ENCODE measurements at regions not wholly inside any gene's neighbourhood (a gene's known extent, or its start where the extent isn't known, plus 50 kb on each side); places are given as distances from the start of the nearest gene placed in this dataset.

- TF ChIP-seq, protein P1, sequence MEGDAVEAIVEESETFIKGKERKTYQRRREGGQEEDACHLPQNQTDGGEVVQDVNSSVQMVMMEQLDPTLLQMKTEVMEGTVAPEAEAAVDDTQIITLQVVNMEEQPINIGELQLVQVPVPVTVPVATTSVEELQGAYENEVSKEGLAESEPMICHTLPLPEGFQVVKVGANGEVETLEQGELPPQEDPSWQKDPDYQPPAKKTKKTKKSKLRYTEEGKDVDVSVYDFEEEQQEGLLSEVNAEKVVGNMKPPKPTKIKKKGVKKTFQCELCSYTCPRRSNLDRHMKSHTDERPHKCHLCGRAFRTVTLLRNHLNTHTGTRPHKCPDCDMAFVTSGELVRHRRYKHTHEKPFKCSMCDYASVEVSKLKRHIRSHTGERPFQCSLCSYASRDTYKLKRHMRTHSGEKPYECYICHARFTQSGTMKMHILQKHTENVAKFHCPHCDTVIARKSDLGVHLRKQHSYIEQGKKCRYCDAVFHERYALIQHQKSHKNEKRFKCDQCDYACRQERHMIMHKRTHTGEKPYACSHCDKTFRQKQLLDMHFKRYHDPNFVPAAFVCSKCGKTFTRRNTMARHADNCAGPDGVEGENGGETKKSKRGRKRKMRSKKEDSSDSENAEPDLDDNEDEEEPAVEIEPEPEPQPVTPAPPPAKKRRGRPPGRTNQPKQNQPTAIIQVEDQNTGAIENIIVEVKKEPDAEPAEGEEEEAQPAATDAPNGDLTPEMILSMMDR (IDR thresholded peaks at IDR 0.05; ENCODE audit: insufficient read depth, low read length), result no peak
- TF ChIP-seq REST (IDR thresholded peaks at IDR 0.05; ENCODE audit: insufficient replicate concordance, low read depth) (no peak), POLR2AphosphoS5 (IDR thresholded peaks at IDR 0.05; ENCODE audit: low read depth) (no peak), GABPA (IDR thresholded peaks at IDR 0.05; ENCODE audit: low read depth) (no peak)
Observed at GRCh38 chr17:70773258-70773657, 603.9 kb downstream of the KCNJ2 start.

Data from HL-60 (cell line).